Activated CD4-positive, alpha-beta T cell treated with anti-CD3 and anti-CD28 coated beads, Interleukin-2, amount 10 ng/mL, durations not matched to agents 7 days and 5 days (primary cell): ENCODE measurements at regions not wholly inside any gene's neighbourhood (a gene's known extent, or its start where the extent isn't known, plus 50 kb on each side); places are given as distances from the start of the nearest gene placed in this dataset.
"Not testable (repeated sequence)": the region's sequence is repeated elsewhere in the genome, so short reads cannot be mapped to it uniquely, and the experiment has no call there.

ENCODE experiments used
- CTCF ChIA-PET: fragments of 350-600 bp; sonication (Branson Sonifier 250); formaldehyde crosslinking; loops from one replicate; lab custom pipeline; 2021; ENCODE audit warnings: antibody characterized with exemption; lab: Charles Lee
- POLR2A ChIA-PET: fragments of 350-600 bp; sonication (Branson Sonifier 250); formaldehyde crosslinking; loops from one replicate; lab custom pipeline; 2021; ENCODE audit warnings: antibody characterized with exemption; lab: Charles Lee
- DNase-seq: peaks from one replicate; pipeline ENCODE4 v3.0.0-alpha.2; 2020
- H3K27ac Mint-ChIP-seq: one replicate; pipeline ENCODE4 v1.8.0; 2021; ENCODE audit warnings: mild to moderate bottlenecking, moderate library complexity, mixed read lengths
- H3K27me3 Mint-ChIP-seq: one replicate; pipeline ENCODE4 v1.8.0; 2021; ENCODE audit warnings: mixed read lengths
- H3K36me3 Mint-ChIP-seq: one replicate; pipeline ENCODE4 v1.8.0; 2021; ENCODE audit warnings: low read depth, mixed read lengths
- H3K4me1 Mint-ChIP-seq: one replicate; pipeline ENCODE4 v1.8.0; 2021; ENCODE audit warnings: mixed read lengths
- H3K4me3 Mint-ChIP-seq: one replicate; pipeline ENCODE4 v1.8.0; 2021; ENCODE audit warnings: mild to moderate bottlenecking, moderate library complexity, mixed read lengths
- H3K9me3 Mint-ChIP-seq: one replicate; pipeline ENCODE4 v1.8.0; 2021; ENCODE audit warnings: mixed read lengths

- no peaks in the 10 kb centered on the region for H3K4me1 Mint-ChIP-seq
- CTCF ChIA-PET = no interaction called here
- no peaks in the 10 kb centered on the region for H3K27me3 Mint-ChIP-seq
- POLR2A ChIA-PET = no interaction called here
- H3K36me3 Mint-ChIP-seq = no peaks in the 10 kb centered on the region
- no peak for DNase-seq
- H3K27ac Mint-ChIP-seq = no peak overlapping the region
- H3K4me3 Mint-ChIP-seq = no peak overlapping the region
- peaks cover 12% of the 10 kb centered on the region for H3K9me3 Mint-ChIP-seq
Observed at GRCh38 chr7:15143936-15144335, 241.4 kb upstream of the DGKB start.

GRCh38 chr7:15143121-15143520, 240.6 kb upstream of the DGKB start:
- Mint-ChIP-seq H3K27me3 (no peaks in the 10 kb centered on the region), H3K4me1 (no peaks in the 10 kb centered on the region), H3K4me3 (no peak overlapping the region), H3K36me3 (no peaks in the 10 kb centered on the region), H3K27ac (no peak overlapping the region), H3K9me3 (peaks cover 8% of the 10 kb centered on the region)
- no peak for DNase-seq
- POLR2A ChIA-PET = no interaction called here
- CTCF ChIA-PET = no interaction called here

GRCh38 chr7:15140431-15140830, 237.9 kb upstream of the DGKB start:
- DNase-seq = no peak
- Mint-ChIP-seq H3K4me1 (no peaks in the 10 kb centered on the region), H3K27me3 (no peaks in the 10 kb centered on the region), H3K36me3 (no peaks in the 10 kb centered on the region), H3K4me3 (no peak overlapping the region), H3K9me3 (peaks cover 3% of the 10 kb centered on the region), H3K27ac (no peak overlapping the region)
- ChIA-PET POLR2A (no interaction called here), CTCF (no interaction called here)

- DNase-seq = no peak
- Mint-ChIP-seq H3K4me3 (no peak overlapping the region), H3K4me1 (no peaks in the 10 kb centered on the region), H3K27ac (no peak overlapping the region), H3K9me3 (no peaks in the 10 kb centered on the region), H3K27me3 (no peaks in the 10 kb centered on the region), H3K36me3 (no peaks in the 10 kb centered on the region)
- ChIA-PET POLR2A (no interaction called here), CTCF (no interaction called here)
Observed at GRCh38 chr7:15131661-15132060, 229.1 kb upstream of the DGKB start.

- no peaks in the 10 kb centered on the region for H3K9me3 Mint-ChIP-seq
- no peaks in the 10 kb centered on the region for H3K4me1 Mint-ChIP-seq
- CTCF ChIA-PET = no interaction called here
- no peak overlapping the region for H3K4me3 Mint-ChIP-seq
- no peak for DNase-seq
- H3K36me3 Mint-ChIP-seq = no peaks in the 10 kb centered on the region
- no peak overlapping the region for H3K27ac Mint-ChIP-seq
- H3K27me3 Mint-ChIP-seq = no peaks in the 10 kb centered on the region
- POLR2A ChIA-PET = no interaction called here
Observed at GRCh38 chr7:15130666-15131541, 228.4 kb upstream of the DGKB start.

- no peaks in the 10 kb centered on the region for H3K9me3 Mint-ChIP-seq
- ChIA-PET CTCF (no interaction called here), POLR2A (no interaction called here)
Observed at GRCh38 chr7:15128716-15129115, 226.2 kb upstream of the DGKB start.

GRCh38 chr7:15126653-15127052, 224.1 kb upstream of the DGKB start:
- H3K4me1 Mint-ChIP-seq, H3K4me3 Mint-ChIP-seq, DNase-seq, H3K9me3 Mint-ChIP-seq, H3K27ac Mint-ChIP-seq, CTCF ChIA-PET, H3K27me3 Mint-ChIP-seq, H3K36me3 Mint-ChIP-seq, POLR2A ChIA-PET: not testable (repeated sequence)

More at GRCh38 chr7:15128716-15129115, 226.2 kb upstream of the DGKB start:
- no peaks in the 10 kb centered on the region for H3K4me1 Mint-ChIP-seq
- H3K27me3 Mint-ChIP-seq = no peaks in the 10 kb centered on the region
- H3K36me3 Mint-ChIP-seq = no peaks in the 10 kb centered on the region
- no peak overlapping the region for H3K27ac Mint-ChIP-seq
- DNase-seq = no peak
- H3K4me3 Mint-ChIP-seq = no peak overlapping the region

GRCh38 chr7:15123901-15124300, 221.3 kb upstream of the DGKB start:
- H3K36me3 Mint-ChIP-seq = no peaks in the 10 kb centered on the region
- peaks cover 2% of the 10 kb centered on the region for H3K9me3 Mint-ChIP-seq
- POLR2A ChIA-PET = no interaction called here
- no peak overlapping the region for H3K4me3 Mint-ChIP-seq
- H3K27me3 Mint-ChIP-seq = no peaks in the 10 kb centered on the region
- no peak for DNase-seq
- no peaks in the 10 kb centered on the region for H3K4me1 Mint-ChIP-seq
- H3K27ac Mint-ChIP-seq = no peak overlapping the region
- CTCF ChIA-PET = no interaction called here

GRCh38 chr7:15113752-15114151, 211.2 kb upstream of the DGKB start:
- Mint-ChIP-seq H3K9me3 (peaks cover 12% of the 10 kb centered on the region), H3K36me3 (no peaks in the 10 kb centered on the region), H3K27ac (no peak overlapping the region), H3K27me3 (no peaks in the 10 kb centered on the region), H3K4me3 (no peak overlapping the region), H3K4me1 (no peaks in the 10 kb centered on the region)
- ChIA-PET CTCF (no interaction called here), POLR2A (no interaction called here)
- no peak for DNase-seq

- no peaks in the 10 kb centered on the region for H3K4me1 Mint-ChIP-seq
- POLR2A ChIA-PET = no interaction called here
- H3K9me3 Mint-ChIP-seq = peaks cover 4% of the 10 kb centered on the region
Observed at GRCh38 chr7:15105711-15106110, 203.2 kb upstream of the DGKB start.

GRCh38 chr7:15104411-15105092, 202.0 kb upstream of the DGKB start:
- Mint-ChIP-seq H3K4me1 (no peaks in the 10 kb centered on the region), H3K36me3 (no peaks in the 10 kb centered on the region), H3K9me3 (peaks cover 4% of the 10 kb centered on the region), H3K4me3 (no peak overlapping the region), H3K27me3 (no peaks in the 10 kb centered on the region), H3K27ac (no peak overlapping the region)
- no peak for DNase-seq
- ChIA-PET POLR2A (no interaction called here), CTCF (no interaction called here)

More at GRCh38 chr7:15105711-15106110, 203.2 kb upstream of the DGKB start:
- Mint-ChIP-seq H3K36me3 (no peaks in the 10 kb centered on the region), H3K27ac (no peak overlapping the region), H3K4me3 (no peak overlapping the region), H3K27me3 (no peaks in the 10 kb centered on the region)
- DNase-seq = no peak
- CTCF ChIA-PET = no interaction called here

- Mint-ChIP-seq H3K4me1 (no peaks in the 10 kb centered on the region), H3K36me3 (no peaks in the 10 kb centered on the region), H3K27me3 (no peaks in the 10 kb centered on the region), H3K4me3 (no peak overlapping the region), H3K27ac (no peak overlapping the region), H3K9me3 (no peaks in the 10 kb centered on the region)
- CTCF ChIA-PET = no interaction called here
- POLR2A ChIA-PET = no interaction called here
- DNase-seq = no peak
Observed at GRCh38 chr7:15099074-15099473, 196.5 kb upstream of the DGKB start.

GRCh38 chr7:15096853-15097252, 194.3 kb upstream of the DGKB start:
- no peak overlapping the region for H3K4me3 Mint-ChIP-seq
- H3K4me1 Mint-ChIP-seq = no peaks in the 10 kb centered on the region
- H3K9me3 Mint-ChIP-seq = no peaks in the 10 kb centered on the region
- ChIA-PET POLR2A (no interaction called here), CTCF (no interaction called here)
- H3K27ac Mint-ChIP-seq = no peak overlapping the region
- H3K36me3 Mint-ChIP-seq = no peaks in the 10 kb centered on the region
- no peak for DNase-seq
- H3K27me3 Mint-ChIP-seq = no peaks in the 10 kb centered on the region
